GM12878 (cell line): ENCODE measurements at regions not wholly inside any gene's neighbourhood (a gene's known extent, or its start where the extent isn't known, plus 50 kb on each side); places are given as distances from the start of the nearest gene placed in this dataset.

Source experiments
- ATAC-seq: fragments of 200-7000 bp; cut with Tn5 transposase; 3 replicates; pipeline ENCODE4 v1.9.1; 2020; ENCODE audit warnings: mild to moderate bottlenecking, moderate library complexity
- BruUV-seq: library from RNA; stranded (reverse); fragments of 400-500 nt; replicated peaks from 2 replicates; lab custom pipeline; 2021; lab: Mats Ljungman, UMichigan
- CTCF ChIA-PET: fragments of 300-600 bp; sonication (Branson Sonifier 250); formaldehyde crosslinking; extraction: SDS; loops from one replicate; lab custom pipeline; 2021; ENCODE audit warnings: inconsistent platforms; lab: Yijun Ruan, JAX
- POLR2A ChIA-PET: fragments of 350-600 bp; formaldehyde crosslinking; extraction: SDS; loops from one replicate; lab custom pipeline; 2021; ENCODE audit warnings: inconsistent platforms; lab: Charles Lee
- RAD21 ChIA-PET: fragments of 300-600 bp; sonication (Branson Sonifier 250); formaldehyde crosslinking; loops from one replicate; lab custom pipeline; 2023; ENCODE audit warnings: antibody characterized with exemption; ENCODE audit not compliant: unreplicated experiment; lab: Charles Lee
- SMC1A ChIA-PET: fragments of 300-600 bp; sonication (Branson Sonifier 250); formaldehyde crosslinking; loops from one replicate; lab custom pipeline; 2023; ENCODE audit not compliant: unreplicated experiment, uncharacterized antibody; lab: Charles Lee
- DNase-seq: peaks from one replicate; pipeline ENCODE4 v3.0.0-alpha.2; 2011; ENCODE audit warnings: low read depth, low spot score
- FAIRE-seq: peaks from 3 replicates; lab custom pipeline; 2011; peaks lifted over from hg19 to GRCh38; lab: Jason Lieb, UNC
- H2AFZ ChIP-seq: 2 replicates; pipeline ENCODE4 v1.6.0; 2011; ENCODE audit warnings: low read depth, low read length, control low read depth; ENCODE audit not compliant: control insufficient read depth
- H3K27ac ChIP-seq: 2 replicates; pipeline ENCODE4 v1.5.1; 2011; ENCODE audit warnings: control low read depth; ENCODE audit not compliant: control insufficient read depth, insufficient read depth
- H3K27me3 ChIP-seq, 2 experiments: replicated peaks in 1 of 2; 2 replicates each; pipeline versions ENCODE4 v1.6.0 to v1.6.1; 2011; ENCODE audit warnings: low read length in 1 of 2; ENCODE audit not compliant: control insufficient read depth in 2 of 2, insufficient read depth in 2 of 2
- H3K36me3 ChIP-seq, 2 experiments: 2 replicates each; pipeline ENCODE4 v1.5.1; 2011; ENCODE audit warnings: low read length in 1 of 2; ENCODE audit not compliant: control insufficient read depth in 2 of 2, insufficient read depth in 2 of 2
- H3K4me1 ChIP-seq: 2 replicates; pipeline ENCODE4 v1.6.1; 2011; ENCODE audit warnings: mild to moderate bottlenecking, low read length, moderate library complexity, mixed read lengths; ENCODE audit not compliant: control insufficient read depth, insufficient read depth
- H3K4me2 ChIP-seq: 2 replicates; pipeline ENCODE4 v1.6.0; 2011; ENCODE audit warnings: control low read depth; ENCODE audit not compliant: control insufficient read depth, insufficient read depth
- H3K4me3 ChIP-seq: fragments of 200-600 bp; sonication (generic); 2 replicates; pipeline ENCODE4 v1.5.1; 2016
- H3K79me2 ChIP-seq: 2 replicates; pipeline ENCODE4 v1.6.0; 2011; ENCODE audit warnings: low read length; ENCODE audit not compliant: control insufficient read depth, insufficient read depth
- H3K9ac ChIP-seq: 2 replicates; pipeline ENCODE4 v1.8.0; 2011; ENCODE audit warnings: low read length, control low read depth, mixed read lengths; ENCODE audit not compliant: control insufficient read depth, insufficient read depth
- H3K9me3 ChIP-seq: replicated peaks from 3 replicates; pipeline ENCODE4 v1.5.1; 2011; ENCODE audit warnings: mild to moderate bottlenecking, low read length; ENCODE audit not compliant: control insufficient read depth, insufficient read depth
- H4K20me1 ChIP-seq: 2 replicates; pipeline ENCODE4 v1.6.0; 2011; ENCODE audit not compliant: control insufficient read depth, insufficient read depth
- EGR1 ChIP-seq, 2 experiments: IDR thresholded peaks; 1 replicate in 1 of 2; 2 replicates in 1 of 2; pipeline ENCODE4 v1.6.1; 2011 to 2012; ENCODE audit warnings: low read depth in 2 of 2, low read length in 2 of 2, borderline replicate concordance in 1 of 2, mild to moderate bottlenecking in 1 of 2, moderate library complexity in 1 of 2
- MYC ChIP-seq: IDR thresholded peaks from 2 replicates; pipeline ENCODE4 v1.6.1; 2011; ENCODE audit warnings: mild to moderate bottlenecking, low read length, moderate library complexity, inconsistent platforms; ENCODE audit not compliant: insufficient read depth, insufficient replicate concordance, insufficient read length, severe bottlenecking
- ZNF274 ChIP-seq: IDR thresholded peaks from one replicate; pipeline ENCODE4 v1.8.0; 2011; ENCODE audit not compliant: insufficient read length, insufficient read depth
- WGBS: methylation state at CpG from one replicate; pipeline ENCODE4 v1.1.6; 2016; ENCODE audit warnings: low lambda C conversion rate; ENCODE audit not compliant: insufficient replicate concordance, insufficient coverage; ENCODE audit errors: missing lambda C conversion rate; 5-methylcytosine and 5-hydroxymethylcytosine counted together
- in situ Hi-C: fragments of 300-500 bp; cut with MboI; formaldehyde crosslinking; loops from 9 replicates; pipeline ENCODE4 v1.14.3; 2018; ENCODE audit warnings: mixed read lengths
- intact Hi-C: fragments of 100-400 bp; cut with micrococcal nuclease; formaldehyde crosslinking; loops from one replicate; pipeline ENCODE4 v1.14.2; 2022; ENCODE audit not compliant: unreplicated experiment

GRCh38 chr22:42328784-42329145, 58.3 kb upstream of the TCF20 start:
- H2AFZ ChIP-seq = no peak overlapping the region
- H3K4me3 ChIP-seq = no peak overlapping the region
- POLR2A ChIA-PET = interaction anchor here (1.2 to 1.3 kb wide), 2 partner anchors 16 to 41 kb away, joined by 3 read pairs; no protein-coding TSS in a partner anchor
- H3K9me3 ChIP-seq = no peaks in the 10 kb centered on the region
- no peaks in the 10 kb centered on the region for H3K27me3 ChIP-seq
- no peak overlapping the region for H3K27ac ChIP-seq
- no peaks in the 10 kb centered on the region for H3K36me3 ChIP-seq
- RAD21 ChIA-PET = no interaction called here
- no peak overlapping the region for H3K9ac ChIP-seq
- CTCF ChIA-PET = interaction anchor here (0.9 kb wide), 1 partner anchor 16 kb away, joined by 3 read pairs; no protein-coding TSS in a partner anchor
- no peak for TF ChIP-seq MYC
- no peak for TF ChIP-seq ZNF274
- TF ChIP-seq, all 136 proteins: peak for 0
- SMC1A ChIA-PET = no interaction called here
- Histone ChIP-seq H3K4me2 (no peak overlapping the region), H3K4me1 (peaks cover 5% of the 10 kb centered on the region), H4K20me1 (no peaks in the 10 kb centered on the region), H3K79me2 (no peaks in the 10 kb centered on the region)
- FAIRE-seq (no peak), DNase-seq (no peak), ATAC-seq (no peak)
- BruUV-seq = no TSS peak
- in situ Hi-C loops = no loop called here
- 40% methylated on average over 8 of the region's 8 CpGs for WGBS
- intact Hi-C loops = no loop called here

GRCh38 chr22:42328130-42328783, 57.8 kb upstream of the TCF20 start:
- in situ Hi-C loops (no loop called here), intact Hi-C loops (no loop called here)
- Histone ChIP-seq H3K9ac (no peak overlapping the region), H3K27me3 (no peaks in the 10 kb centered on the region), H3K9me3 (no peaks in the 10 kb centered on the region; the same call in 2 of the 3 replicates), H4K20me1 (no peaks in the 10 kb centered on the region), H3K4me2 (no peak overlapping the region), H2AFZ (no peak overlapping the region), H3K79me2 (no peaks in the 10 kb centered on the region), H3K4me1 (peaks cover 5% of the 10 kb centered on the region), H3K27ac (no peak overlapping the region), H3K4me3 (no peak overlapping the region), H3K36me3 (no peaks in the 10 kb centered on the region)
- ChIA-PET CTCF (interaction anchor here (0.9 kb wide), 1 partner anchor 16 kb away, joined by 3 read pairs; no protein-coding TSS in a partner anchor), SMC1A (interaction anchor here (0.6 to 1.2 kb wide), 3 partner anchors 48 to 829 kb away, joined by 3 to 4 read pairs (median 4); no protein-coding TSS in a partner anchor), POLR2A (interaction anchor here (1.2 to 1.3 kb wide), 2 partner anchors 16 to 41 kb away, joined by 3 read pairs; no protein-coding TSS in a partner anchor), RAD21 (no interaction called here)
- 39% methylated on average over 13 of the region's 13 CpGs for WGBS
- no TSS peak for BruUV-seq
- DNase-seq (no peak), FAIRE-seq (no peak), ATAC-seq (no peak; the same call in 2 of the 3 replicates)
- no peak for TF ChIP-seq EGR1 (IDR thresholded peaks at IDR 0.05; ENCODE audit: borderline replicate concordance in 1 of 2, low read depth in 2 of 2, low read length in 2 of 2)
